A549 (cell line): ENCODE measurements at regions not wholly inside any gene's neighbourhood (a gene's known extent, or its start where the extent isn't known, plus 50 kb on each side); places are given as distances from the start of the nearest gene placed in this dataset.

ENCODE experiments used
- ATAC-seq, 2 experiments: fragments of 200-7000 bp in 1 of 2; fragments of >200 bp in 1 of 2; cut with Nextera tagmentation in 1 of 2; cut with Tn5 transposase in 1 of 2; 3 replicates each; pipeline versions ENCODE4 v1.8.0 to v1.9.1; 2018 to 2020; ENCODE audit warnings: mild to moderate bottlenecking in 1 of 2, moderate library complexity in 1 of 2
- CTCF ChIA-PET: fragments of 300-600 bp; sonication (Branson Sonifier 250); formaldehyde crosslinking; extraction: SDS; loops from one replicate; lab custom pipeline; 2021; ENCODE audit warnings: antibody characterized with exemption, inconsistent platforms; lab: Yijun Ruan, JAX
- POLR2A ChIA-PET: fragments of 350-600 bp; formaldehyde crosslinking; extraction: SDS; loops from one replicate; lab custom pipeline; 2021; ENCODE audit warnings: antibody characterized with exemption, inconsistent platforms; lab: Yijun Ruan, JAX
- DNase-seq, 2 experiments: peaks; one replicate each; pipeline versions ENCODE4 v3.0.0 to v3.0.0-alpha.2; 2011 to 2016; ENCODE audit warnings: low read depth in 1 of 2, low spot score in 1 of 2
- FAIRE-seq: peaks from 2 replicates; lab custom pipeline; 2011; peaks lifted over from hg19 to GRCh38; lab: Jason Lieb, UNC
- H3K27ac ChIP-seq, 2 experiments: fragments of >200 bp; sonication (Bioruptor Twin); formaldehyde crosslinking; 3 replicates each; pipeline ENCODE4 v1.5.1; 2016 to 2017
- H3K4me1 ChIP-seq: fragments of >200 bp; sonication (Bioruptor Twin); formaldehyde crosslinking; 3 replicates; pipeline ENCODE4 v1.6.1; 2016
- H3K4me2 ChIP-seq: fragments of >200 bp; sonication (Bioruptor Twin); formaldehyde crosslinking; 3 replicates; pipeline ENCODE4 v1.6.1; 2016
- H3K4me3 ChIP-seq: fragments of >200 bp; sonication (Bioruptor Twin); formaldehyde crosslinking; 3 replicates; pipeline ENCODE4 v1.5.1; 2016
- H3K9me3 ChIP-seq: fragments of >200 bp; sonication (Bioruptor Twin); formaldehyde crosslinking; 3 replicates; pipeline ENCODE4 v1.6.1; 2016
- ATOH8 ChIP-seq: fragments of 250-450 bp; sonication (Bioruptor Pico); IDR thresholded peaks from 2 replicates; pipeline ENCODE4 v1.5.0; 2020; ENCODE audit warnings: low read depth, mild to moderate bottlenecking, moderate library complexity
- BHLHE40 ChIP-seq: IDR thresholded peaks from 2 replicates; pipeline ENCODE4 v1.6.1; 2012; ENCODE audit warnings: low read depth, low read length, inconsistent platforms
- CBX2 ChIP-seq: fragments of 200-600 bp; sonication (generic); IDR thresholded peaks from 2 replicates; pipeline ENCODE4 v1.6.1; 2016; ENCODE audit warnings: low read depth, mild to moderate bottlenecking, borderline replicate concordance
- CBX8 ChIP-seq: fragments of 200-600 bp; sonication (generic); IDR thresholded peaks from 2 replicates; pipeline ENCODE4 v1.6.1; 2016
- CEBPB ChIP-seq, 2 experiments: fragments of >200 bp in 1 of 2; sonication (Bioruptor Twin) in 1 of 2; formaldehyde crosslinking in 1 of 2; IDR thresholded peaks; 2 replicates each; pipeline ENCODE4 v1.6.1; 2012 to 2016
- CHD4 ChIP-seq: fragments of 200-600 bp; sonication (generic); IDR thresholded peaks from 2 replicates; pipeline ENCODE4 v1.6.1; 2016; ENCODE audit warnings: antibody characterized with exemption, mild to moderate bottlenecking, borderline replicate concordance
- EHF ChIP-seq: fragments of 250-450 bp; sonication (Bioruptor Pico); IDR thresholded peaks from 2 replicates; pipeline ENCODE4 v1.5.0; 2020; ENCODE audit warnings: mild to moderate bottlenecking
- ESRRA ChIP-seq: fragments of 150-350 bp; IDR thresholded peaks from 2 replicates; pipeline ENCODE4 v1.6.1; 2014; ENCODE audit warnings: mild to moderate bottlenecking, low read length, borderline replicate concordance
- FOSB ChIP-seq: fragments of 250-450 bp; sonication (Bioruptor Pico); IDR thresholded peaks from 2 replicates; pipeline ENCODE4 v1.5.0; 2020; ENCODE audit warnings: mild to moderate bottlenecking, moderate library complexity
- HEYL ChIP-seq: fragments of 250-450 bp; sonication (Bioruptor Pico); IDR thresholded peaks from 2 replicates; pipeline ENCODE4 v1.8.0; 2021; ENCODE audit warnings: mild to moderate bottlenecking, moderate library complexity
- HOXA7 ChIP-seq: fragments of 250-450 bp; sonication (Bioruptor Pico); IDR thresholded peaks from 2 replicates; pipeline ENCODE4 v1.5.0; 2020; ENCODE audit warnings: mild to moderate bottlenecking, moderate library complexity
- HOXB13 ChIP-seq: fragments of 250-450 bp; sonication (Bioruptor Pico); IDR thresholded peaks from 2 replicates; pipeline ENCODE4 v1.5.0; 2020; ENCODE audit warnings: low read depth, mild to moderate bottlenecking, moderate library complexity
- HOXB5 ChIP-seq: fragments of 250-450 bp; sonication (Bioruptor Pico); IDR thresholded peaks from 2 replicates; pipeline ENCODE4 v1.5.0; 2020; ENCODE audit warnings: mild to moderate bottlenecking, moderate library complexity
- KDM1A ChIP-seq: fragments of 200-600 bp; sonication (generic); IDR thresholded peaks from 2 replicates; pipeline ENCODE4 v1.6.1; 2016; ENCODE audit warnings: low read depth, mild to moderate bottlenecking
- MYC ChIP-seq: IDR thresholded peaks from 2 replicates; pipeline ENCODE4 v1.6.1; 2012; ENCODE audit warnings: mild to moderate bottlenecking, inconsistent platforms, low read length, improper control_type of control experiment, borderline replicate concordance
- NFE2L2 ChIP-seq: fragments of 150-350 bp; conservative IDR thresholded peaks from 2 replicates; pipeline ENCODE4 v1.6.1; 2014; ENCODE audit warnings: low read length
- RAD21 ChIP-seq, 2 experiments: fragments of >200 bp in 1 of 2; sonication (Bioruptor Twin) in 1 of 2; formaldehyde crosslinking in 1 of 2; IDR thresholded peaks in 1 of 2; conservative IDR thresholded peaks in 1 of 2; 2 replicates in 1 of 2; 3 replicates in 1 of 2; pipeline ENCODE4 v1.6.1; 2012 to 2018; ENCODE audit warnings: inconsistent platforms in 1 of 2
- RARB ChIP-seq: fragments of 250-450 bp; sonication (Bioruptor Pico); IDR thresholded peaks from 2 replicates; pipeline ENCODE4 v1.8.0; 2021; ENCODE audit warnings: mild to moderate bottlenecking, moderate library complexity
- RCOR1 ChIP-seq: fragments of 150-350 bp; IDR thresholded peaks from 2 replicates; pipeline ENCODE4 v1.6.1; 2014; ENCODE audit warnings: antibody characterized with exemption, low read length, low read depth
- RNF2 ChIP-seq: fragments of 200-600 bp; sonication (generic); IDR thresholded peaks from 2 replicates; pipeline ENCODE4 v1.6.1; 2016; ENCODE audit warnings: low read depth, mild to moderate bottlenecking, antibody characterized with exemption, moderate library complexity, borderline replicate concordance
- SMC3 ChIP-seq: fragments of >200 bp; sonication (Bioruptor Twin); formaldehyde crosslinking; IDR thresholded peaks from 3 replicates; pipeline ENCODE4 v1.6.1; 2018; ENCODE audit warnings: inconsistent platforms
- TP53 ChIP-seq: fragments of 250-450 bp; sonication (Bioruptor Pico); IDR thresholded peaks from 2 replicates; pipeline ENCODE4 v1.5.0; 2021; ENCODE audit warnings: mild to moderate bottlenecking, moderate library complexity
- ZC3H11A ChIP-seq: fragments of 450-650 bp; IDR thresholded peaks from 2 replicates; pipeline ENCODE4 v1.6.1; 2014; ENCODE audit warnings: antibody characterized with exemption, mild to moderate bottlenecking
- ZNF302 ChIP-seq: fragments of 250-450 bp; sonication (Bioruptor Pico); IDR thresholded peaks from 2 replicates; pipeline ENCODE4 v1.9.0; 2021; ENCODE audit warnings: inconsistent platforms, mild to moderate bottlenecking, moderate library complexity
- WGBS: methylation state at CpG from one replicate; pipeline ENCODE4 v1.1.6; 2017; ENCODE audit errors: missing lambda C conversion rate; 5-methylcytosine and 5-hydroxymethylcytosine counted together
- TF ChIP-seq, protein P1 (sequence below): fragments of 200-600 bp; sonication (generic); IDR thresholded peaks from 2 replicates; pipeline ENCODE4 v1.6.1; 2016; ENCODE audit warnings: antibody characterized with exemption, mild to moderate bottlenecking, moderate library complexity
- TF ChIP-seq, protein P2 (sequence below): IDR thresholded peaks from 2 replicates; pipeline ENCODE4 v1.6.1; 2012
- TF ChIP-seq, protein P3 (sequence below): fragments of >200 bp; sonication (Bioruptor Twin); formaldehyde crosslinking; IDR thresholded peaks from 3 replicates; pipeline ENCODE4 v1.5.1; 2016
- TF ChIP-seq, protein P4 (sequence below): fragments of 150-350 bp; IDR thresholded peaks from 2 replicates; pipeline ENCODE4 v1.6.1; 2014; ENCODE audit warnings: low read depth, mild to moderate bottlenecking, low read length

DNA sequence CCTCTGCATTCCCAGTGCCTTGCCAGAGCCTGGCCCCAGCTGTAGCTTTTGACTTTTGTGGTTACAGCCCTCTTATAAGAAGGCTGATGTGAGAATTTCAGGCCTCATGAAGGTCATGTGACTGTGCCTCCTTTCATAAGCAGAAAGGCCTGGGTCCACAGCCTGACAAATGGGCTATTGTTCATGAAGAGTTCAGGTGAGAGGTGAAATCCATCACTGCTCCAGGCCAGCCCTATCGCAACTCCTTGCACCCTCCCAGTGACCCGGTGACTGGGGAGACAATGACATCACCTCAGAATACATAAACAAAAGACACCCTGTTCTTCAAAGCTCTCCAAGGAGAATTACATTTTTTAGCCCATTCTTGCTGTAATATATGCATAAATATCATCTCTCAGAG, 321.5 kb downstream of the PCNX1 start (continued):
- TF ChIP-seq ATOH8 (CRISPR knock-in tag), result no peak
- no peak for TF ChIP-seq CBX8
- TF ChIP-seq HOXB13, result no peak
- TF ChIP-seq ZNF302 (CRISPR knock-in tag), result no peak
- TF ChIP-seq, protein P1, sequence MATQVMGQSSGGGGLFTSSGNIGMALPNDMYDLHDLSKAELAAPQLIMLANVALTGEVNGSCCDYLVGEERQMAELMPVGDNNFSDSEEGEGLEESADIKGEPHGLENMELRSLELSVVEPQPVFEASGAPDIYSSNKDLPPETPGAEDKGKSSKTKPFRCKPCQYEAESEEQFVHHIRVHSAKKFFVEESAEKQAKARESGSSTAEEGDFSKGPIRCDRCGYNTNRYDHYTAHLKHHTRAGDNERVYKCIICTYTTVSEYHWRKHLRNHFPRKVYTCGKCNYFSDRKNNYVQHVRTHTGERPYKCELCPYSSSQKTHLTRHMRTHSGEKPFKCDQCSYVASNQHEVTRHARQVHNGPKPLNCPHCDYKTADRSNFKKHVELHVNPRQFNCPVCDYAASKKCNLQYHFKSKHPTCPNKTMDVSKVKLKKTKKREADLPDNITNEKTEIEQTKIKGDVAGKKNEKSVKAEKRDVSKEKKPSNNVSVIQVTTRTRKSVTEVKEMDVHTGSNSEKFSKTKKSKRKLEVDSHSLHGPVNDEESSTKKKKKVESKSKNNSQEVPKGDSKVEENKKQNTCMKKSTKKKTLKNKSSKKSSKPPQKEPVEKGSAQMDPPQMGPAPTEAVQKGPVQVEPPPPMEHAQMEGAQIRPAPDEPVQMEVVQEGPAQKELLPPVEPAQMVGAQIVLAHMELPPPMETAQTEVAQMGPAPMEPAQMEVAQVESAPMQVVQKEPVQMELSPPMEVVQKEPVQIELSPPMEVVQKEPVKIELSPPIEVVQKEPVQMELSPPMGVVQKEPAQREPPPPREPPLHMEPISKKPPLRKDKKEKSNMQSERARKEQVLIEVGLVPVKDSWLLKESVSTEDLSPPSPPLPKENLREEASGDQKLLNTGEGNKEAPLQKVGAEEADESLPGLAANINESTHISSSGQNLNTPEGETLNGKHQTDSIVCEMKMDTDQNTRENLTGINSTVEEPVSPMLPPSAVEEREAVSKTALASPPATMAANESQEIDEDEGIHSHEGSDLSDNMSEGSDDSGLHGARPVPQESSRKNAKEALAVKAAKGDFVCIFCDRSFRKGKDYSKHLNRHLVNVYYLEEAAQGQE, result no peak
- no peak for TF ChIP-seq HOXA7
- TF ChIP-seq, protein P2, sequence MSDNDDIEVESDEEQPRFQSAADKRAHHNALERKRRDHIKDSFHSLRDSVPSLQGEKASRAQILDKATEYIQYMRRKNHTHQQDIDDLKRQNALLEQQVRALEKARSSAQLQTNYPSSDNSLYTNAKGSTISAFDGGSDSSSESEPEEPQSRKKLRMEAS, result no peak
- TF ChIP-seq FOSB (CRISPR knock-in tag), result no peak

- Histone ChIP-seq H3K4me1 (no peaks in the 10 kb centered on the region), H3K27ac (no peak overlapping the region), H3K4me2 (no peak overlapping the region), H3K9me3 (no peaks in the 10 kb centered on the region)
- CTCF ChIA-PET, result no interaction called here
- 62% methylated on average over 7 of the region's 7 CpGs for WGBS
- DNase-seq, result no peak
- no peak for FAIRE-seq
- no peak for ATAC-seq
- TF ChIP-seq RNF2 (no peak), HOXA7 (no peak), NFE2L2 (no peak), CHD4 (no peak), MYC (no peak), EHF (CRISPR knock-in tag) (no peak), BHLHE40 (no peak), TP53 (no peak), HEYL (CRISPR knock-in tag) (no peak), KDM1A (no peak), FOSB (CRISPR knock-in tag) (no peak), ZC3H11A (no peak), ESRRA (no peak), HOXB5 (no peak)
- TF ChIP-seq, protein P3, sequence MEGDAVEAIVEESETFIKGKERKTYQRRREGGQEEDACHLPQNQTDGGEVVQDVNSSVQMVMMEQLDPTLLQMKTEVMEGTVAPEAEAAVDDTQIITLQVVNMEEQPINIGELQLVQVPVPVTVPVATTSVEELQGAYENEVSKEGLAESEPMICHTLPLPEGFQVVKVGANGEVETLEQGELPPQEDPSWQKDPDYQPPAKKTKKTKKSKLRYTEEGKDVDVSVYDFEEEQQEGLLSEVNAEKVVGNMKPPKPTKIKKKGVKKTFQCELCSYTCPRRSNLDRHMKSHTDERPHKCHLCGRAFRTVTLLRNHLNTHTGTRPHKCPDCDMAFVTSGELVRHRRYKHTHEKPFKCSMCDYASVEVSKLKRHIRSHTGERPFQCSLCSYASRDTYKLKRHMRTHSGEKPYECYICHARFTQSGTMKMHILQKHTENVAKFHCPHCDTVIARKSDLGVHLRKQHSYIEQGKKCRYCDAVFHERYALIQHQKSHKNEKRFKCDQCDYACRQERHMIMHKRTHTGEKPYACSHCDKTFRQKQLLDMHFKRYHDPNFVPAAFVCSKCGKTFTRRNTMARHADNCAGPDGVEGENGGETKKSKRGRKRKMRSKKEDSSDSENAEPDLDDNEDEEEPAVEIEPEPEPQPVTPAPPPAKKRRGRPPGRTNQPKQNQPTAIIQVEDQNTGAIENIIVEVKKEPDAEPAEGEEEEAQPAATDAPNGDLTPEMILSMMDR, result no peak
- TF ChIP-seq, all 56 proteins: peak for 0
- no peak overlapping the region for H3K4me3 ChIP-seq
- POLR2A ChIA-PET, result no interaction called here
Observed at GRCh38 chr14:71229875-71230274, 322.6 kb downstream of the PCNX1 start.

GRCh38 chr14:71230897-71231296, 323.6 kb downstream of the PCNX1 start:
- DNase-seq, result no peak
- 53% methylated on average over 4 of the region's 13 CpGs for WGBS
- no peak for FAIRE-seq
- Histone ChIP-seq H3K27ac (no peak overlapping the region), H3K4me1 (no peaks in the 10 kb centered on the region), H3K4me2 (no peak overlapping the region), H3K9me3 (no peaks in the 10 kb centered on the region), H3K4me3 (no peak overlapping the region)
- ATAC-seq, result no peak
- CTCF ChIA-PET, result interaction anchor here (0.7 kb wide), 1 partner anchor 517 kb away, joined by 3 read pairs; no protein-coding TSS in a partner anchor
- POLR2A ChIA-PET, result no interaction called here
- TF ChIP-seq RCOR1 (no peak), RAD21 (conservative IDR thresholded peaks at IDR 0.05 in 1 of 2, IDR thresholded peaks at IDR 0.05 in 1 of 2) (no peak), HEYL (CRISPR knock-in tag) (no peak), CBX2 (no peak), FOSB (CRISPR knock-in tag) (no peak), CEBPB (IDR thresholded peaks at IDR 0.05) (no peak), SMC3 (no peak), RNF2 (no peak), ESRRA (no peak), RARB (CRISPR knock-in tag) (no peak)
- TF ChIP-seq, protein P4, sequence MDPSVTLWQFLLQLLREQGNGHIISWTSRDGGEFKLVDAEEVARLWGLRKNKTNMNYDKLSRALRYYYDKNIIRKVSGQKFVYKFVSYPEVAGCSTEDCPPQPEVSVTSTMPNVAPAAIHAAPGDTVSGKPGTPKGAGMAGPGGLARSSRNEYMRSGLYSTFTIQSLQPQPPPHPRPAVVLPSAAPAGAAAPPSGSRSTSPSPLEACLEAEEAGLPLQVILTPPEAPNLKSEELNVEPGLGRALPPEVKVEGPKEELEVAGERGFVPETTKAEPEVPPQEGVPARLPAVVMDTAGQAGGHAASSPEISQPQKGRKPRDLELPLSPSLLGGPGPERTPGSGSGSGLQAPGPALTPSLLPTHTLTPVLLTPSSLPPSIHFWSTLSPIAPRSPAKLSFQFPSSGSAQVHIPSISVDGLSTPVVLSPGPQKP, result no peak
- TF ChIP-seq, protein P3, result no peak
